ENCODE measurements at regions not wholly inside any gene's neighbourhood (a gene's known extent, or its start where the extent isn't known, plus 50 kb on each side); places are given as distances from the start of the nearest gene placed in this dataset.
A peak's percentile ranks its signal among the peaks of the same experiment; 100 is the strongest.

GRCh38 chr17:15092762-15093161 lies 172.4 kb downstream of the PMP22 start:
- Histone ChIP-seq H2BK15ac (replicated peaks; ENCODE audit: low read depth) (no peak overlapping the region), H4K8ac (ENCODE audit: low read depth, low read length) (no peak overlapping the region), H4K5ac (ENCODE audit: low read length) (no peak overlapping the region), H3K79me2 (ENCODE audit: control insufficient read depth, insufficient read depth, low read length) (no peaks in the 10 kb centered on the region), H3K56ac (ENCODE audit: low read length) (no peak overlapping the region), H3K4me3 (ENCODE audit: low read length) (no peak overlapping the region), H3K36me3 (ENCODE audit: control insufficient read depth, insufficient read depth, low read length) (no peaks in the 10 kb centered on the region), H3K4me1 (ENCODE audit: control insufficient read depth, low read depth, low read length) (no peaks in the 10 kb centered on the region), H2BK5ac (ENCODE audit: low read length) (no peak overlapping the region), H2BK120ac (ENCODE audit: low read depth, low read length) (no peak overlapping the region), H2AK5ac (ENCODE audit: low read length) (no peak overlapping the region), H3K18ac (ENCODE audit: low read length) (no peak overlapping the region), H3K27me3 (ENCODE audit: insufficient read depth, low read length, poor library complexity) (no peaks in the 10 kb centered on the region), H3K9ac (ENCODE audit: low read length) (no peak overlapping the region), H3K4ac (ENCODE audit: low read depth, low read length) (no peak overlapping the region), H3K79me1 (ENCODE audit: low read length) (no peaks in the 10 kb centered on the region), H3K27ac (ENCODE audit: low read depth, low read length) (no peak overlapping the region), H3K4me2 (ENCODE audit: low read length) (no peak overlapping the region), H3K23ac (ENCODE audit: low read length) (no peak overlapping the region)
- DNase-seq, result no peak
- WGBS (ENCODE audit: extremely low coverage, insufficient coverage, low lambda C conversion rate), result no CpG with 5 or more reads among the region's 7 CpGs

- no peak overlapping the region for H3K23ac ChIP-seq (ENCODE audit: low read length)
- no peaks in the 10 kb centered on the region for H3K4me1 ChIP-seq (ENCODE audit: control insufficient read depth, low read depth, low read length)
- H3K9ac ChIP-seq (ENCODE audit: low read length), result no peak overlapping the region
- DNase-seq, result no peak
- H3K4ac ChIP-seq (ENCODE audit: low read depth, low read length), result no peak overlapping the region
- no peak overlapping the region for H3K4me2 ChIP-seq (ENCODE audit: low read length)
- H2BK120ac ChIP-seq (ENCODE audit: low read depth, low read length), result no peak overlapping the region
- no peak overlapping the region for H4K8ac ChIP-seq (ENCODE audit: low read depth, low read length)
- no peaks in the 10 kb centered on the region for H3K79me2 ChIP-seq (ENCODE audit: control insufficient read depth, insufficient read depth, low read length)
- H2BK5ac ChIP-seq (ENCODE audit: low read length), result no peak overlapping the region
- no peaks in the 10 kb centered on the region for H3K79me1 ChIP-seq (ENCODE audit: low read length)
- H3K18ac ChIP-seq (ENCODE audit: low read length), result no peak overlapping the region
- no peak overlapping the region for H2BK15ac ChIP-seq (replicated peaks; ENCODE audit: low read depth)
- H3K27me3 ChIP-seq (ENCODE audit: insufficient read depth, low read length, poor library complexity), result no peaks in the 10 kb centered on the region
- no peak overlapping the region for H3K4me3 ChIP-seq (ENCODE audit: low read length)
- H3K27ac ChIP-seq (ENCODE audit: low read depth, low read length), result no peak overlapping the region
- H3K56ac ChIP-seq (ENCODE audit: low read length), result no peak overlapping the region
- no peak overlapping the region for H2AK5ac ChIP-seq (ENCODE audit: low read length)
- H4K5ac ChIP-seq (ENCODE audit: low read length), result no peak overlapping the region
- no peaks in the 10 kb centered on the region for H3K36me3 ChIP-seq (ENCODE audit: control insufficient read depth, insufficient read depth, low read length)
- no CpG with 5 or more reads among the region's 2 CpGs for WGBS (ENCODE audit: extremely low coverage, insufficient coverage, low lambda C conversion rate)
These were observed 172.9 kb downstream of the PMP22 start for GRCh38 chr17:15092261-15092660.

- no CpG with 5 or more reads among the region's 2 CpGs for WGBS (ENCODE audit: extremely low coverage, insufficient coverage, low lambda C conversion rate)
- Histone ChIP-seq H2BK5ac (ENCODE audit: low read length) (no peak overlapping the region), H3K4ac (ENCODE audit: low read depth, low read length) (no peak overlapping the region), H3K27ac (ENCODE audit: low read depth, low read length) (no peak overlapping the region), H3K36me3 (ENCODE audit: control insufficient read depth, insufficient read depth, low read length) (no peaks in the 10 kb centered on the region), H3K27me3 (ENCODE audit: insufficient read depth, low read length, poor library complexity) (no peaks in the 10 kb centered on the region), H3K4me2 (ENCODE audit: low read length) (no peak overlapping the region), H3K18ac (ENCODE audit: low read length) (no peak overlapping the region), H3K9ac (ENCODE audit: low read length) (no peak overlapping the region), H3K79me2 (ENCODE audit: control insufficient read depth, insufficient read depth, low read length) (no peaks in the 10 kb centered on the region), H2BK15ac (replicated peaks; ENCODE audit: low read depth) (no peak overlapping the region), H3K23ac (ENCODE audit: low read length) (no peak overlapping the region), H3K79me1 (ENCODE audit: low read length) (no peaks in the 10 kb centered on the region), H4K5ac (ENCODE audit: low read length) (no peak overlapping the region), H2AK5ac (ENCODE audit: low read length) (no peak overlapping the region), H2BK120ac (ENCODE audit: low read depth, low read length) (no peak overlapping the region), H3K4me1 (ENCODE audit: control insufficient read depth, low read depth, low read length) (no peaks in the 10 kb centered on the region), H3K4me3 (ENCODE audit: low read length) (no peak overlapping the region), H3K56ac (ENCODE audit: low read length) (no peak overlapping the region), H4K8ac (ENCODE audit: low read depth, low read length) (no peak overlapping the region)
- peak; percentile 44 for DNase-seq
These were observed 173.3 kb downstream of the PMP22 start for GRCh38 chr17:15091825-15092224.

GRCh38 chr17:15090533-15090932 lies 174.6 kb downstream of the PMP22 start:
- no peak overlapping the region for H4K8ac ChIP-seq (ENCODE audit: low read depth, low read length)
- no CpG with 5 or more reads among the region's 8 CpGs for WGBS (ENCODE audit: extremely low coverage, insufficient coverage, low lambda C conversion rate)
- H3K36me3 ChIP-seq (ENCODE audit: control insufficient read depth, insufficient read depth, low read length), result no peaks in the 10 kb centered on the region
- H3K23ac ChIP-seq (ENCODE audit: low read length), result no peak overlapping the region
- H3K9ac ChIP-seq (ENCODE audit: low read length), result no peak overlapping the region
- no peak overlapping the region for H4K5ac ChIP-seq (ENCODE audit: low read length)
- no peak overlapping the region for H2BK15ac ChIP-seq (replicated peaks; ENCODE audit: low read depth)
- no peak overlapping the region for H2BK120ac ChIP-seq (ENCODE audit: low read depth, low read length)
- H3K79me1 ChIP-seq (ENCODE audit: low read length), result no peaks in the 10 kb centered on the region
- peaks cover 4% of the 10 kb centered on the region for H3K4me1 ChIP-seq (ENCODE audit: control insufficient read depth, low read depth, low read length)
- DNase-seq, result no peak
- no peak overlapping the region for H3K4me3 ChIP-seq (ENCODE audit: low read length)
- H2AK5ac ChIP-seq (ENCODE audit: low read length), result no peak overlapping the region
- no peak overlapping the region for H3K4me2 ChIP-seq (ENCODE audit: low read length)
- H3K56ac ChIP-seq (ENCODE audit: low read length), result no peak overlapping the region
- no peak overlapping the region for H3K18ac ChIP-seq (ENCODE audit: low read length)
- H3K79me2 ChIP-seq (ENCODE audit: control insufficient read depth, insufficient read depth, low read length), result no peaks in the 10 kb centered on the region
- H3K27me3 ChIP-seq (ENCODE audit: insufficient read depth, low read length, poor library complexity), result no peaks in the 10 kb centered on the region
- H3K4ac ChIP-seq (ENCODE audit: low read depth, low read length), result no peak overlapping the region
- no peak overlapping the region for H2BK5ac ChIP-seq (ENCODE audit: low read length)
- no peak overlapping the region for H3K27ac ChIP-seq (ENCODE audit: low read depth, low read length)

- DNase-seq, result peak; percentile 50
- whole genome bisulfite sequencing (ENCODE audit: extremely low coverage, insufficient coverage, low lambda C conversion rate), result no CpG with 5 or more reads among the region's 3 CpGs
- no peak overlapping the region for H4K8ac ChIP-seq (ENCODE audit: low read depth, low read length)
These were observed 177.2 kb downstream of the PMP22 start for GRCh38 chr17:15087946-15088345.

GRCh38 chr17:15086776-15087295 lies 178.3 kb downstream of the PMP22 start:
- H3K79me2 ChIP-seq (ENCODE audit: control insufficient read depth, insufficient read depth, low read length), result no peaks in the 10 kb centered on the region
- H3K4me2 ChIP-seq (ENCODE audit: low read length), result no peak overlapping the region
- no peaks in the 10 kb centered on the region for H3K36me3 ChIP-seq (ENCODE audit: control insufficient read depth, insufficient read depth, low read length)
- no peak overlapping the region for H3K4ac ChIP-seq (ENCODE audit: low read depth, low read length)
- H3K27ac ChIP-seq (ENCODE audit: low read depth, low read length), result no peak overlapping the region
- no peaks in the 10 kb centered on the region for H3K27me3 ChIP-seq (ENCODE audit: insufficient read depth, low read length, poor library complexity)
- no peak overlapping the region for H3K9ac ChIP-seq (ENCODE audit: low read length)
- peaks cover 4% of the 10 kb centered on the region for H3K4me1 ChIP-seq (ENCODE audit: control insufficient read depth, low read depth, low read length)
- H3K79me1 ChIP-seq (ENCODE audit: low read length), result no peaks in the 10 kb centered on the region
- DNase-seq, result no peak
- WGBS (ENCODE audit: extremely low coverage, insufficient coverage, low lambda C conversion rate), result no CpG with 5 or more reads among the region's 11 CpGs
- no peak overlapping the region for H2BK120ac ChIP-seq (ENCODE audit: low read depth, low read length)
- H3K56ac ChIP-seq (ENCODE audit: low read length), result no peak overlapping the region
- H2AK5ac ChIP-seq (ENCODE audit: low read length), result no peak overlapping the region
- no peak overlapping the region for H3K23ac ChIP-seq (ENCODE audit: low read length)
- H4K8ac ChIP-seq (ENCODE audit: low read depth, low read length), result no peak overlapping the region
- no peak overlapping the region for H3K4me3 ChIP-seq (ENCODE audit: low read length)
- H3K18ac ChIP-seq (ENCODE audit: low read length), result no peak overlapping the region
- H4K5ac ChIP-seq (ENCODE audit: low read length), result no peak overlapping the region
- no peak overlapping the region for H2BK5ac ChIP-seq (ENCODE audit: low read length)
- H2BK15ac ChIP-seq (replicated peaks; ENCODE audit: low read depth), result no peak overlapping the region

More at GRCh38 chr17:15087946-15088345, 177.2 kb downstream of the PMP22 start:
- Histone ChIP-seq H3K27ac (ENCODE audit: low read depth, low read length) (no peak overlapping the region), H3K36me3 (ENCODE audit: control insufficient read depth, insufficient read depth, low read length) (no peaks in the 10 kb centered on the region), H3K56ac (ENCODE audit: low read length) (no peak overlapping the region), H3K18ac (ENCODE audit: low read length) (no peak overlapping the region), H2BK15ac (replicated peaks; ENCODE audit: low read depth) (no peak overlapping the region), H3K27me3 (ENCODE audit: insufficient read depth, low read length, poor library complexity) (no peaks in the 10 kb centered on the region), H3K4me3 (ENCODE audit: low read length) (no peak overlapping the region), H3K23ac (ENCODE audit: low read length) (no peak overlapping the region), H3K4me1 (ENCODE audit: control insufficient read depth, low read depth, low read length) (peaks cover 4% of the 10 kb centered on the region), H3K4ac (ENCODE audit: low read depth, low read length) (no peak overlapping the region), H3K9ac (ENCODE audit: low read length) (no peak overlapping the region), H4K5ac (ENCODE audit: low read length) (no peak overlapping the region), H3K79me2 (ENCODE audit: control insufficient read depth, insufficient read depth, low read length) (no peaks in the 10 kb centered on the region), H2BK5ac (ENCODE audit: low read length) (no peak overlapping the region), H2BK120ac (ENCODE audit: low read depth, low read length) (no peak overlapping the region), H3K79me1 (ENCODE audit: low read length) (no peaks in the 10 kb centered on the region), H2AK5ac (ENCODE audit: low read length) (no peak overlapping the region), H3K4me2 (ENCODE audit: low read length) (no peak overlapping the region)

Measured in mesendoderm (in vitro differentiated cells).